Adrenal gland (tissue), 9 donors: ENCODE measurements at regions not wholly inside any gene's neighbourhood (a gene's known extent, or its start where the extent isn't known, plus 50 kb on each side); places are given as distances from the start of the nearest gene placed in this dataset.

ENCODE experiments used
- DNase-seq, 7 donors: peaks; one replicate each; pipeline ENCODE4 v3.0.0-alpha.2; 2019 to 2020
- H3K27ac ChIP-seq, 5 donors: fragments of 200-600 bp; sonication (generic) in 4 of 5; 1 replicate in 3 of 5; 2 replicates in 2 of 5; pipeline versions ENCODE4 v1.5.1 to v1.8.0; 2016 to 2020; ENCODE audit warnings: mild to moderate bottlenecking in 1 of 5
- H3K27me3 ChIP-seq: fragments of 200-600 bp; 2 replicates; pipeline ENCODE4 v1.8.0; 2021
- H3K36me3 ChIP-seq, 2 donors: fragments of 200-600 bp; replicated peaks in 1 of 2; 1 replicate in 1 of 2; 2 replicates in 1 of 2; pipeline versions ENCODE4 v1.5.1 to v1.8.0; 2018 to 2022
- H3K4me1 ChIP-seq, 2 donors: fragments of 200-600 bp; replicated peaks in 1 of 2; 1 replicate in 1 of 2; 2 replicates in 1 of 2; pipeline versions ENCODE4 v1.5.1 to v1.8.0; 2018 to 2021
- H3K4me3 ChIP-seq, 4 donors: fragments of 200-600 bp; sonication (generic) in 3 of 4; one replicate each; pipeline ENCODE4 v1.5.1; 2016 to 2018
- H3K9me3 ChIP-seq, 3 donors: fragments of 200-600 bp; sonication (generic) in 1 of 3; replicated peaks in 1 of 3; 1 replicate in 2 of 3; 2 replicates in 1 of 3; pipeline versions ENCODE4 v1.5.1 to v1.8.0; 2016 to 2021
- POLR2A ChIP-seq, 2 donors: fragments of 450-650 bp; IDR thresholded peaks; one replicate each; pipeline ENCODE4 v1.6.1; 2017; ENCODE audit warnings: antibody characterized with exemption in 2 of 2, mild to moderate bottlenecking in 2 of 2, moderate library complexity in 1 of 2
- whole genome bisulfite sequencing, 4 donors: extraction: QIAGEN DNeasy Blood & Tissue Kit in 2 of 4; methylation state at CpG; one replicate each; pipeline versions ENCODE4 v1.1.5 to v1.1.7; 2013 to 2017; 5-methylcytosine and 5-hydroxymethylcytosine counted together
- intact Hi-C, 2 donors: fragments of 100-400 bp; cut with DNase I; formaldehyde crosslinking; loops; one replicate each; pipeline versions ENCODE4 v1.14.1 to v1.15.0; 2022 to 2023
- TF ChIP-seq, protein P1 (sequence below), 6 experiments: fragments of 450-650 bp in 4 of 6; fragments of 200-600 bp in 2 of 6; sonication (generic) in 1 of 6; IDR thresholded peaks; 1 replicate in 5 of 6; 2 replicates in 1 of 6; pipeline versions ENCODE4 v1.5.1 to v1.8.0; 2016 to 2021; ENCODE audit warnings: antibody characterized with exemption in 6 of 6, mild to moderate bottlenecking in 2 of 6, moderate library complexity in 1 of 6
- donor health status: healthy with polysubstance abuse.
- donor health status: Bipolar disorder and iron deficiency.
- donor health status: DM: yes; HTN: yes; CAD: no.
- donor health status: DM: no; HTN: no; CAD: no.
- donor health status: DM: no; HTN: no; CAD: no.

GRCh38 chr2:61750624-61751023 is 103.2 kb downstream of the FAM161A start:
- DNase-seq: peak in 5 of 7 donors; percentile 35 to 63 (median 48)
- H3K4me3 ChIP-seq: no peak overlapping the region
- no peaks in the 10 kb centered on the region for H3K9me3 ChIP-seq
- intact Hi-C loops: no loop called here
- TF ChIP-seq, protein P1, sequence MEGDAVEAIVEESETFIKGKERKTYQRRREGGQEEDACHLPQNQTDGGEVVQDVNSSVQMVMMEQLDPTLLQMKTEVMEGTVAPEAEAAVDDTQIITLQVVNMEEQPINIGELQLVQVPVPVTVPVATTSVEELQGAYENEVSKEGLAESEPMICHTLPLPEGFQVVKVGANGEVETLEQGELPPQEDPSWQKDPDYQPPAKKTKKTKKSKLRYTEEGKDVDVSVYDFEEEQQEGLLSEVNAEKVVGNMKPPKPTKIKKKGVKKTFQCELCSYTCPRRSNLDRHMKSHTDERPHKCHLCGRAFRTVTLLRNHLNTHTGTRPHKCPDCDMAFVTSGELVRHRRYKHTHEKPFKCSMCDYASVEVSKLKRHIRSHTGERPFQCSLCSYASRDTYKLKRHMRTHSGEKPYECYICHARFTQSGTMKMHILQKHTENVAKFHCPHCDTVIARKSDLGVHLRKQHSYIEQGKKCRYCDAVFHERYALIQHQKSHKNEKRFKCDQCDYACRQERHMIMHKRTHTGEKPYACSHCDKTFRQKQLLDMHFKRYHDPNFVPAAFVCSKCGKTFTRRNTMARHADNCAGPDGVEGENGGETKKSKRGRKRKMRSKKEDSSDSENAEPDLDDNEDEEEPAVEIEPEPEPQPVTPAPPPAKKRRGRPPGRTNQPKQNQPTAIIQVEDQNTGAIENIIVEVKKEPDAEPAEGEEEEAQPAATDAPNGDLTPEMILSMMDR (IDR thresholded peaks at IDR 0.05): no peak
- no peak for TF ChIP-seq POLR2A (IDR thresholded peaks at IDR 0.05)
- peak overlapping the region in 2 of 5 donors; percentile 5 to 18 for H3K27ac ChIP-seq
- H3K36me3 ChIP-seq: no peaks in the 10 kb centered on the region
- H3K27me3 ChIP-seq: no peaks in the 10 kb centered on the region
- peaks cover 0 to 9% of the 10 kb centered on the region in 2 donors for H3K4me1 ChIP-seq
- 25 to 40% (median 29%) methylated on average over 2 of the region's 2 CpGs for WGBS, 4 donors

- 84 to 97% (median 91%) methylated on average over 5 to 6 of the region's 6 CpGs for WGBS, 4 donors
- Histone ChIP-seq H3K4me1 (no peaks in the 10 kb centered on the region), H3K4me3 (no peak overlapping the region), H3K27me3 (no peaks in the 10 kb centered on the region), H3K27ac (no peak overlapping the region), H3K36me3 (no peaks in the 10 kb centered on the region), H3K9me3 (no peaks in the 10 kb centered on the region)
- DNase-seq: no peak
- TF ChIP-seq, protein P1 (IDR thresholded peaks at IDR 0.05): no peak
- no peak for TF ChIP-seq POLR2A (IDR thresholded peaks at IDR 0.05)
- intact Hi-C loops: no loop called here
Observed at GRCh38 chr2:61742955-61743354, 110.9 kb downstream of the FAM161A start.

GRCh38 chr2:61737841-61738240 is 116.0 kb downstream of the FAM161A start:
- H3K4me1 ChIP-seq: no peaks in the 10 kb centered on the region
- intact Hi-C loops: no loop called here
- H3K36me3 ChIP-seq: no peaks in the 10 kb centered on the region
- WGBS, 4 donors: 80 to 92% (median 81%) methylated on average over 3 of the region's 3 CpGs
- no peak for DNase-seq
- TF ChIP-seq POLR2A (IDR thresholded peaks at IDR 0.05): no peak
- TF ChIP-seq, protein P1 (IDR thresholded peaks at IDR 0.05): no peak
- no peaks in the 10 kb centered on the region for H3K9me3 ChIP-seq
- no peak overlapping the region for H3K4me3 ChIP-seq
- H3K27me3 ChIP-seq: no peaks in the 10 kb centered on the region
- no peak overlapping the region for H3K27ac ChIP-seq

DNA sequence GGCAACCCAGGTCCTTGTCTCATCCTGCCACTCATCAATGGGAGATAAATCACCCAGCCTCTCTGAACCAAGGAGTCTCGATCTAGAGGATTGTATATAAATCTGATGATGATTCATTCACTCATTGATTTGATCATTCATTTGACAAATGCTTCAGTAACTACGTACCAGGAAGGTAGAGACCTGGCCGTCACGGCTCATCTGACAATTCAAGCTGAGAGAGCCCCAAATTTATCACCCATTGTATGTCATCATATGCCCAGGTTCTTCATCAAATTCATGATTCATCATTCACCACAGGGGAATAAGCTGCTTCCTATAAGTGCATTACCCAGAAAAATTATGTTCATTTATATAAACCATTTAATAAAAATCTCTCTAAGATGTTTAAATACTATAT is 116.9 kb downstream of the FAM161A start:
- no peaks in the 10 kb centered on the region for H3K27me3 ChIP-seq
- TF ChIP-seq POLR2A (IDR thresholded peaks at IDR 0.05): no peak
- TF ChIP-seq, protein P1 (IDR thresholded peaks at IDR 0.05): no peak
- intact Hi-C loops: no loop called here

More for the DNA sequence above, 116.9 kb downstream of the FAM161A start:
- H3K27ac ChIP-seq: no peak overlapping the region
- no peaks in the 10 kb centered on the region for H3K36me3 ChIP-seq
- no peaks in the 10 kb centered on the region for H3K9me3 ChIP-seq
- no peaks in the 10 kb centered on the region for H3K4me1 ChIP-seq
- 72 to 81% (median 74%) methylated on average over 4 of the region's 4 CpGs for WGBS, 4 donors
- no peak for DNase-seq
- H3K4me3 ChIP-seq: no peak overlapping the region
